HuH-7 (cell line): ENCODE measurements at regions not wholly inside any gene's neighbourhood (a gene's known extent, or its start where the extent isn't known, plus 50 kb on each side); places are given as distances from the start of the nearest gene placed in this dataset.

Experiments used
- DNase-seq: peaks from one replicate; pipeline ENCODE4 v3.0.0; 2011; ENCODE audit warnings: low spot score

DNA sequence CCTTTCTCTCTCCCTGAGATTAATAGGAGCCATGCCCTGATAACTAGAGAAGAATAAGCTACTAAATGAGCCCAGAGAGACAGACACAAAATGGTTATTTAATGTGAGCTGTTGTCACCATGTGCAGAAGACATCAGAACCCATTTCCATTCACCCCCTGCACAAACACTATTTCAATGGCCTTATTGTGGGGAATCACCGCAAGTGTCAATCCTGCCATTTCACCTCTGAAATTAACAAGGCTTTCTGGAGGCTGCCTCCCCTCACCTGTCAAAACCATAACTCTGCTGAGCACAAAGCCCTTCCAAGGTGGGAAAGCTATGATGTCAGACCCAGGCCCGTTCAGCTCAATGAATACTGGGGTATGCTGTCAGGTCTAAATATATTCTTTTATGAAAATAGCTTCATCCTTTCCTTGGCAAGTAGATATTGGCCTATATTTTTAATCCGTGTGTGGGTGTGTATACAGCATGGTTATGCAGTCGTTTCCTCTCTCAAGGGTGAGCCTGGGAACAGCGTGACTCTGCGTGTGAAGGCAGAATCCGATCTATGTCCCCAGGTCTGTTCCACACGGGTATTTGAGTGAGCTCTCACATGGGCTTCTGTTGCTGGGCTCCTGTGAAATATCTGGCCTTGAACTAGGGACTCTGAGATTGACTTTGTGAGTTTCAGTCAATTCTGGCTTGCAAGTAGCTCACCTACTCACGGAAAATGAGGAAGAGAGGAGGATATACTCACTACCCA is 266.3 kb downstream of the FBXW7 start:
- DNase-seq: no peak

DNA sequence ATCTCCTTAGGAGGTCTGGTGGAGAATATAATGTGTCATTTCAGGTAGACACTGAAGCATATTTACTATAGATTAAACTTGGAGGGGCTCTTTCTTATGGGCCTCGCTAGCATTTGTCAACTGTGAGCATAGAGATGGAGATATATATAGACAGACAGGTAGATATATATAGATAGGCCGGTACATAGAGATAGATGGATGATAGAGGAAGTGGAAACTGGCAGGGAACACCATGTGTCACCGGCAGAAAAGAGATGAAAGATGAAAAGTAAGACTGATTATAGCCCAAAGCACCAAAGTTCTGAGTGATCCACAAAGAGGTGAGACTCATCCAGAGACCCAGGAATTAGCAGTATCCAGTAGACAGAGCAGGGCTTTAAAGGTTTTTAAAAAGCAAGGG is 268.1 kb downstream of the FBXW7 start:
- no peak for DNase-seq

DNA sequence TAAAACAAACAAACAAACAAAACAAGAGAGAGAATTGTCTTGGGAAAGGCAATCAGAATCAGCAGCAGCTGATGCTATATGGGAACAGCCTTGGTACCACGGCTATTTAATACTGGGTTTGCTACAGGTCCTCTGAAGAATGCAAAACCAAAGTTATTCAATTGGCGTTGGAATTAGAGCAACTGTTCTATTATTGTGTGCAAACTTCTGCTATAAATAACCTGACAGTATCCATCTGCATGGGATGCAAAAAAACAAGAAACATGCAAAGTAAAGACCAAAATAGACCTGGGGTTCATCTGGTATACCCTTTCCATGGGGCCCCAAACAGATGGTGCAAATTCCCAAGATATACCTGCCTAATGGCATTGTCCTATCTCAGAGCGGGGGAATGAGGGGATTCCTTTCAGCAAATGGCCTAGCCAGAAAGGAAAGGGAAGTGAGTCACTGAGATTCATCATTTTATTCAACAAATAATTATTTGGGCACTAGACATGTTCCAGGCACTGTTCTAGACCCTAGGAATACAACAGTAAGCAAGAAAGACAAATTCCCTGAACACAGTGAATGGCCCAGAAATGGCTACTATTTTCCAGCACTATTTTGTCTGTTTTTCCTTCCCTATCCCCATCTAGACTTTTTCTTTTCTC is 268.9 kb downstream of the FBXW7 start:
- no peak for DNase-seq

DNA sequence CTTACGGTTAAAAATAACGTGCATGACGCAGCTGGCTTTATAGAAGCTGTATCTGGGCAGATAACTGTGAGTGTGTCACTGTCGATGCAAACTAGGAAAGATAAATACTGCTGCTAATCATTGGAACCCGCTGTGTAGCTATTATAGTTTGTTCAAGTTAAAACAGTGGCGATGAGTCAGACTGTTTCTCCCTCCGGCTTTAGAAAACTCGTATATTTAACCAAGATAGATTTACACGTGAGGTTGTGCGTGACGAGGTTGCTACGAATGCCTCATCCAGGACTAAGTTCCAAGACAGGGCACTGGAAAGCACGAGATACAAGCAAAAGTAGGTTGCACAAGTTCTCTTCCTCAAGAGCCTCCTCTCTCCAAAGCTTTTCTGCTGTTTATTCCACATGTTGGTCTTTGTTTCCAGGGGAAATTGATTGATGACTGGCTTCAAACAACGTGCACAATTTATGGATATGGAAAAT is 270.7 kb downstream of the FBXW7 start:
- peak; percentile 8 for DNase-seq

DNA sequence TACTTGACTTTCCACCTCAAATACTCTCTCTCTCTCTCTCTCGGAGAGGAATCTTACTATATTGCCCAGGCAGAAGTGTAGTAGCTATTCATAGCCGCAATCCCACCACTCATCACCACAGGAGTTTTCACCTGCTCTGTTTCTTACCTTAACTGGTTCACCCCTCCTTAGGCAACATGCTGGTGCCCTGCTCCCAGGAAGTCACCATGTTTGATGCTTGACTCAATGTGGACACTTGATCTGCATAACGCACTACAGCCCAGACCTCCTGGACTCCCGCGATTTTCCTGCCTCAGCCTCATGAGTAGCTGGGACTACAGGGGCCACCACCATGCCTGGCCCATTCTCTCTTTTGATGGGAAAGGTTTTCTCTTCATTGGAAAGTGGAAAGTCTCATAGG is 271.8 kb downstream of the FBXW7 start:
- no peak for DNase-seq

DNA sequence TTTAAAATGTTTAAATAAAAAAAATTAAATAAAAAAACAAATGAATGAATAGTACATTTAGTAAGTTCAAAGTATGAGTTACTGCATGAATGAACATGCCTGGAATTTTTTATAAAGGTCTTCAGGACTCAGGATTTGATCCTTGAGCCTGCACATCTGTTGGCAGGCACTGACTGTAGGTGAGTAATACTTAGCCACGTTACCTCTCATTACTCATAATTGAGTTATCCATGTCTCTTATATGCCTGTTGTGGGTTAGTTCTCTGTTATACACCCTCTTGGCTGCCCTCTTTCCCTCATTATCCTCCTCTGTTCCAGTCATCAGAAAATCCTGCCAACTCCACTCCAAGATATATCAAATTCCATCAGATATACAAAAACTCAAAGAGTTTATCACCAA is 276.0 kb downstream of the FBXW7 start:
- DNase-seq: no peak

DNA sequence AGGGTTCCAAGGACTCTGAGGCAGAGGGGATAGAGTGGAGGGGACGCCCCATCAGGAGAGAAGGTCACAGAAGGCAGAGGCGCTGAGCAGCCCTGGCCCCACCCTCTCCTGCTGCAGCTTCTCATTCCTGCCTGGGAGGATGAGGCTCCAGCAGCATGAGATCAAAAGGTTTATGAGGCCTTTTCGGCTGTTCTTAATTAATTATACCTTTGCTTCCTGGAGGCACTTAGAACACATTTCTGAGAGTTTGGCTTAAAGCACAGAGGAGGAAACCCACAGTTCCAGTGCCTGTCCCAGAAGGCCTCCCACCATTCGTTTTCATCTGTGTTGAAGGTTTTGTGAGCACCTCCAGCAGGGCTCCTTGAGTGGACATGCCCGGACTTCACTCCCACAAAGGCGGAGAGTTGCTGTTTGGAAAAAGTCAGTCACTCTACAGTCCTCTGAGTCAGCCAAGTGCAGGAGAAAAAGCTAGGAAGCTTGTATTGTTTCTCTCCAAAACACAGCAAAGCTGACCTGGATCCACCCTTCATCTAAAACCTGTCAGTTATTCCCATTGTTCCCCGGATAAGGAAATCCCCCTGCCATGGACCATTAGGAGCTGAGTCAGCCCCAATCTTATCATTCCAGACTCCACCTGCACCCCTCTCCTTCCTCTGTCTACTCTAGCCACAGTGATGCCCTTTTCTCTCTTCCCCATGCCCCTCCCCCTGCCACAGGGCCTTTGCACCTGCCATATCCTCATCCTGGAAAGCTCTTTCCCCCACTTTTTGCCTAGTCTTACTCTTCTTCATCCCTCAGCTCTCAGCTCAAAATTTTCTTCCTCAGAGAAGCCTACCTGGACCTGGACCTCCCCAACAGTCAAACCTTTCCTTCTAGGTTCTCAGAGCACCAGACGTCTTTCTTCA is 276.8 kb downstream of the FBXW7 start:
- DNase-seq: no peak

DNA sequence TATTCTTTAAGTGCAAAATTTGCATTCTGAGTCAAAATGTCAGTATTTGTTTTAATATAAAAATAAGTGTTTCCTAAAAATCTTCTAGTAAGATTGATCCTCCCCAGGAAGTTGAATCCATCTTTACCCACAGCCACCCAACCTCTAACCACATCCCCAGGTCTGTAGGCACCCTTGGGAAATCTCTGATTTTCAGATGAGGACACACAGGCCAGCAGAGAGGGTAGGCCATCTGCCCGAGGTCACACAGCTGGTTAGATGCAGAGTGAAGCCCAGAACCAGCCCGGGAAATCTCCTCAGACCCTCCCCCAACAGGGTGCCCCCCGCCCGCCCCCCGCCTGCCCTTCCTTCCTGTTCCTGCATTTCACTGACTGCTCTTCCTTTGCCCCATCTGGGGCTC is 277.5 kb downstream of the FBXW7 start:
- no peak for DNase-seq

DNA sequence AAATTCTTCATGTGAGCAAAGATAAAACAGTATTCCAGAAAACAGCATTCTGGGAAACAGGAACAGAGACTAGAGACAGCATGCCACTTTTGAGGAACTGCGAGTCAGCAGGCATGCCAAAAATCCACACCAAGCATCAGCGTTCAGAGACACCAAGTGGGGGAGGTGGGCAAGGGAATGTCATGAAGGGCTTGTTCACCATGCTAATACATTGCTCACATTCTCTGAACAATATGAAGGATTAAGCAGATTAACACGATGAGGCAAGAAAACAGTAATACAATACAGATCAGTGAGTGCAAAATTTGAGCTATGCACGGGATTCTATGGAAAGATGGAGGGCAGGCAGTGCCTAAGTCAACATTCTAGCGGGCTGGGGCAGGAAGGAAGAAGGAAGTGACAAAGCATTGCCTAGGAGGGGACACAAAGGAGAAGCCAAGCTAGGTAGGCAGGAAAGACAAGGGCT is 278.3 kb downstream of the FBXW7 start:
- no peak for DNase-seq

DNA sequence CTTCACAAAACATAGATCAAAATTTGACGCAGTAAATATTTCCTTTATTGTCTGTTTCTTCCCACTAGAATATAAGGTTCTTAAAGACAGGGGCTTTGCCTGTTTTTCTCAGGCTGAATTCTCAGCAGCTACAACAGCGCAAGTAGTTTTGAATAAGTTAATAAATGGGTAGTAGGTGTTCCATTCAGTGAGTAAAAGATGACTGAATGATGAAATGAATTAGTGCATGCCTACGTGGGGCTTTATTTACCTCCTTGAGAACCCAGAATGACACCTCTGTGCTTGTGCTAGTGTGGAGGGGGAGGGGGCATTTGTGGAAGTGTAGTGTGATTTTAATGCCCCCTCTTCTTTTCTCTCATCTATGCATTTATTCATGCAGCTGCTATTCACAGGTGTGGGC is 278.9 kb downstream of the FBXW7 start:
- DNase-seq: no peak

DNA sequence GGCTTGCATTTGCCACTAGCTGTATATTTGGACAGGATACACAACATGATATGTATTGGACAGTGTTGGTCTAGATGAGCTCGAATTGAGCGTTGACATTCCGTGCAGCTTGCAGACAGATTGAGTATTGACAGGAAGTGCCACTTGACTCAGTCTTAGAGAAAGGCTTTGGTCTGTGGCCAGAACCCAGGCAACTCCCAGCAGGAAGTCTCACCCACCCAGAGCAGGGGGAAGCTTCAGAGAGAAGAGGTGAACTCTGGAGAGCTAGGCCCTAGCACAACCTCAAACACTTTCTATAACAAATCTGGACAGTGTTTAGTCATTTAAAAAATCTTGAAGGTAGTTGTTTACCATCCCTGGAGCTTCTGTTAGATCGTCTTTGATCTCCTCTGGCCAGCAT is 280.5 kb downstream of the FBXW7 start:
- no peak for DNase-seq

DNA sequence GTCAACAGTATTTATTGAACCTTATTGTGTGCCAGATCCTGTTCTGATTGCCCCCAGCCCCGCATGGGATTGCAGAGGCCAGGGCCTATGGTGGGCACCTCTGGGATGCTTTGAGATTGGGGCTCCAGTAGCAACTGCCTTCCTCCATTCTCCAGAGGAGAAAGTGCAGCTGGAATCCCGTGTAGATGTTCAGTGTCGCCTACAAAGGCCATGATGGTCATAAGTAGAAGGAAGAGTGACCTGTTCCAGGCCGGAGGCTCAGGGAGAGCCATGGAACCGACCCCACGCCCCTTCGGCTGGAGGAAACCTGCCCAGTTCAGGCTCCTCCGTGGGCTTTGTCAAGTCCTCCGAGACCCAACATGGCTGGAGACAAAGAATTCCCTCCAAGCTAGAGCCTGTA is 287.5 kb downstream of the FBXW7 start:
- DNase-seq: no peak

DNA sequence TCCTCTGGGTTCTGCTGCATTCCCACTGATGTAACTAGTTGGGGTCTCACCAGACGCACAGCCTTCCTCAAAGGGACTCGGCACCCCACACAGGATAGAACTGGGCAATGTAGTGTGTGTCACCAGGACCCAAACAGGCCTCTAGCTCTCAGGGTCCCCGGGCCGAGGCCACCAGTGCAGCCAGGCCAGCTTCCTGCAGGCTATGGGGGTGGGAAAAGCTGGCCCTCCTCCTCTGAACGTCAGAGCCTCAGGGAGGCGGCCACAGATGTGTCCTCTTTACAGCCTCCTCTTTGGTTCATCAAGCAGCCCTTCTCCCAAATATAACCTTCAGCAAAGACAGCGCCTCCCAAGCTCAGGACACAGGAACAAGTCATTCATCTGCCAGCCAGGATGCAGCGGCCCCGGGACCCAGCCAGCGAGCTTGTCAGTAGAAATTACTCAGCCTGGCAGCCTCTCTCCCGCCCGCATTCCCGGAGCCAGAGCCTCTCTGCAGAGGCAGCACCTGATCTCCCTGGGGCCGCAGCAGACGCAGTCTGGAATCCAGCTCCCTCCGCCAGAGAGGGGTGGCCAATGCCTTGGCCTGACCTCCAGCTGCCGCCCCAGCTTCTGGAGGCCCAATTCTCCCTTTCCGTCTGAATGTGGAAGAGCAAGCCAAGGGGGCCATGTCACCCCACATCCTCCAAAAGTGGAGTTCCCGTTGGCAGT is 288.5 kb downstream of the FBXW7 start:
- DNase-seq: no peak

DNA sequence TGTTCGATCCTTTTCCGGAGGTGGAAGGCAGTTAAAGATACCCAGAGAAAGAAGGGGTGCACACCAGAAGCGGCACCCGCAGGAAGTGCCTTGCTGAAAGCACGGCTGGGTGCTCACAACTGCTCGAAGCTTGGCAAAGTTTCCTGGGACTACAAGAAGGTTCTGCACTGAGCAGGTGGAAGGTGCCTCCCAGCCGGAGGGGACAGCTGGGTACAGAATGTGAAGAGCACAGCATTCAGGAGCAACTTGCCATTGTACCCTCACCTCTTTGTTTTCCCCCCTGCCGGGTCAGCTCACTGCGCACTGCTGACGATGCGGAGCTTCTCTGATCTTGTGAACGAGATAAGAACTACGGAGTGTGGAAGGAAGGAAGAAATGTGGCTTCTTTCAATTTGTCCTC is 289.2 kb downstream of the FBXW7 start:
- no peak for DNase-seq

DNA sequence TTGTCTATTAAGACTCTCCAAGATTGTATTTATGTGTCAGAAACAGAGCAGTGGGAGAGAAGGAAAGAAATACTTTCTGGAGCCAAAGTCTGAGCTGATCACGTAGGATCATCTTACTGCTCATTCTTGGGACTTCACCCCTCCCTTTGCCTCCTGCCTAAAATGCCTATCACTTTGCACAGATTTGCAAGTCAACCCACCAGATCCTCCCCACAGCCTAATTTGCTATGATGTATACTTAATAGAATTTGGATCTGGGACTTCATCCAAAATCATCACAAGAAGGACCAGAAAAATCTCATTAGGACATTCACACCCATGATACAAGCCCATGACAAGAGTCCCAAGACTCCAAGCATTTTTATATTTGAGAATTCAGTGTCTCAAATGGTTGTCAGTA is 290.2 kb downstream of the FBXW7 start:
- no peak for DNase-seq

DNA sequence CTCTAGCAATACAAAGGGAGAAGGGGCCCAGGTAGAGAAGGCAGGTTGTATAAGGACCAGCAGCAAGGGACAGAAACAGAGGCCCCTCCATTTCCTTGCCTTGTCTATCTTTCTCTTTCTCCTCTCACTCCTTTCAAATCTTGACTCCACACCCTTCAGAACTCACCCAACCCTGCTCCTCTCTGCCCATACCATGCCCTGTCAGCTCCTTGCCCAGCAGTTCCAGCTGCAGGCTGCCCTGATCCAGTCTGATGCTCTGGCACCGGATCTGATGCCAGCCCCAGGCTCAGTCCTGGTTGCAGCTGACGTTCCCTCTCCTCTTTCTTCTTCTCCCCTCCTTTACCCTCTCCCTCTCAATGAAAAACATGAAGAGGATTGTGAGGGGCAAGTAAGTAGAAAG is 291.2 kb downstream of the FBXW7 start:
- no peak for DNase-seq

DNA sequence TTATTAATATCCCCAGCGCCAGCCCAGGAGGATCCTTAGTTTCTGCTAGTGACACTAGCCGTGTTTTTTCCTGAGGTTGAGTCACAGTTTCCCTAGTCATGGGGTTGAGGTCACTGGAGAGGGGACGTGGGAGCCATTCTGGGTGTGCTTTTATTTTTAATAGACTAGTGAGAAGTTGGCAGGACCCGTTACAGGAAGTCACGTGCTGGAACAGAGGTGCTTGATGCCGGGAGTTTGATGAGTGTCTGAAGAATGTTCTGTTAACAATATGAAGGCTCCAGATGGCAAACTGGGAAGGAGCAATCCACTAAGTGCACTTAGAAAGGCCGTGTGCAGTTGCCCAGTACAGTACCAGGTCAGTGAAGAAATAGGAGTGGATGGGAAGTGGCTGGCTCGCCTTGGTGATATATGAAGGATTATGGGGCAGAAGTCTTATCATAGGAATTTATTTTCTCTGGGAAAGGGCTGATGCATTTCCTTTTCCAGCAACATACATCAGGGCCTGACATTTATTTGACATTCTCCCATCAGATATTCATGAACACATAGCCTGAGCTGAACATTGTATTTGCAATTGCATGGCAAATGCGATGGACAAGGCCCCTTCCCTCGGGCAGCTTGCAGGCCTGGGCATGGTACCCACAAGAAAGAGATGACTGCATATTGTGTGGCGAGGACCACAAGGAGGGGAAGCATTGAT is 291.8 kb downstream of the FBXW7 start:
- no peak for DNase-seq

DNA sequence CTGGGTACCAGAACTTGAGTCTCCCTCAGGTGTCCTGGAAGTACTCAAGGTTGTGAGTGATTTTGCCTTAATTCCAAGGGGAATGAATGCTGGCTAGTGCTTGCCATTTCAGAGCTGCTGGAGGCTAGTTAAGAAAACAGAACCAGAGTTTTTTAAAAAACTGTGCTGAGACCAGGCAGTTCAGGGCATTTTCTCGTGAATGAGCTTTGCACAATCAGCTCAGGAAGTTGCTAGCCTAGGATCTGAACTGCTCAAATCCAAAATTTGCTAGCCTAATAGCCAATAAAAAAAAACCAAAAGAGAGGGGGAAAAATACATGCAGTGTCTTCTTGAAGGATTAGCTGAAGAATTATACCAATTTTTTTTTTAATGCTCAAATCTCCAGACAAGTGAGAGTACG is 292.7 kb downstream of the FBXW7 start:
- no peak for DNase-seq

DNA sequence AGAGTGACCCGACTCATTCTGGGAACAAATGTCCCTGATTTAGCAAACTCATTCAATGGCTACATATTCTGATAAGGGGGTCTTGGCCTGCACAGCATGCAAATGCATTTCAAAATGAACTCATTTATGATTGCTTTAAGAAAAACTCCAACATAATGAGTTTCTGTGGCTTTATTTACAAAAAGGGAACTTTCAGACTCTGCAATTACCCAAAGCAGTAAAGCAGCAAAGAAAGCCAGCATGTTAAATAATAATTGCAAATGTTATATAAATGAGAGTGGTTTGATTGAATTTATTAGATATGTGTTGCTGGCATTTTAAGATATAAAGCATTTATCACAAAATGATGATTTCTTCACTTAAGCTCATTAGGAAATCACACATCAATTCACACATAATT is 295.7 kb downstream of the FBXW7 start:
- no peak for DNase-seq

DNA sequence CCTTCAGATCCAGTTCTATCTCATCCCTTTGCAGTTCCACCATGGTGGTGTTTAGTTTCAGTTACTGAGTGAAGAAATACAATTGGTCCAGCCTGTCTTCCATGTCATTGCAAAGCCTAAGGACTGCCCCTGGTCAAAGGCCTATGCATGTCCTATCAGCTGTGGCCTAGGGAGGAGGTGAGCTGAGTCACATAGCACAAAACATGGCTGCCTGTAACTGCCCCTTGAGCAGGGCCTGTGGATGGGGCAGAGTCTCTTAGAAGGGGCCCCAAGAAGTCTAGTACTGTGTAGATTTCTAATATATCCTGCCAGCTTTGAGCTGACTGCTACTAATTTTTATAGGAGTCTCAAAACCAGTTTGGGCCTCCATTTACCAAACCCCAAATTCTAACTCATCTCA is 296.7 kb downstream of the FBXW7 start:
- no peak for DNase-seq

DNA sequence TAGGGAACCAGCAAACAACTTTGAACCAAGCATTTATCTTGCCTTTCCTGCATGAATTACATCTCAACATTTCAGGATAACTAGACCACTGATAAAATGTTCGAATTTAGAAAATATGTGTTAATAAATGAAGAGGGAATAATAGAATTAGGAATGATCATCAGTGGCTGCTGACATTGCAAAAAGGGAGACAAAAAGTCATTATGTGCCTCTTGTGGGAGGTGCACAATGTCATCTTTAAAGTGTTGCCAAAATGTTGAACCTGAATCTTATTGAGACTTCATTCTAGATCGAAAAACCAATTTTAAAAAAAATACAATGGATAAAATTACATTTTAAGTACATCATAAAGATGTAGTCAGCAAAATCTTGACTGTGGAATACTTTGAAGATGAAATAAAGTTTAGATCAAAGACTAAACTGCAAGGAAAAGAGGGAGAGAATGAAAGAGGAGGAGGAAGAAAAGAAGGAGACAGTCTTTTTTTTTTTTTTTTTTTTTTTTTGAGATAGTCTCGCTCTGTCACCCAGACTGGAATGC is 299.3 kb downstream of the FBXW7 start:
- no peak for DNase-seq
